ENCODE measurements at regions not wholly inside any gene's neighbourhood (a gene's known extent, or its start where the extent isn't known, plus 50 kb on each side); places are given as distances from the start of the nearest gene placed in this dataset.

DNA sequence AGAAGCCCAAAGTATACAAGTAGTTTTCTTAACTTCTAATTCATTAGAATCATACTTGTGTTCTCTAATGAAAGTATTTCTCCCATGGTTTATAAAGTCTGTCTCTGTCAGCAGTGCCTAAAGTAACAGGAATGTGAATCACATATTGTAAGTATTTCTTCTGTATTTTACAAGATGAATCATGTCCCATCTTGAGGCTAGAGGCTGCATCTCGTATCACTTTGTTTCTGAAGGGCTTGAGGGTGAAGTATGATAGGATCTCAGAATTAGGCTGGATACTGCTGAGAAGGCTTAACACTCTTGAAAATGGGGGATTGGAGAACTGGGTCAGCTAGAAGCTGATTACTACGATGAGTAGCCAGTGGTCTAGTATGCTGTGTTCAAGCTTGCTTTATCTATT is 242.2 kb upstream of the ACTBL2 start:
- CTCF ChIA-PET = no interaction called here

DNA sequence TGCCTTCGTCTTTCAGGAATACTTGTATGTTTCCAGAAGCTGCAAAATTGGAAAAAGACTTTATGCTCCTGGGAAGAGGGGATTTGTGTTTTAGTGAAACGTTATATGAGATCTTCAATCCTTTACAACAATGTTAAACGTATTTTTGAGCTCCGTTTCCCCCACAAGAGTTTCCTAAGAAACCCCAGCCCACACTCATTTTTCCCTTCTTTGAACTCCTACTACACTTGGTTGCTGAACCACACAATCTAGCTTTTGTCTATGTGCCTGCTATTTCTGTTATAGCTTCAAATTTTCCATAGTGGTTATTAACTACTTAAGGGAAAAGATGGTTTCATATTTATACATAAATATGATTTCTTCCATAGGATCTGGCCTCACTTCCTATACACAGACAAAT is 238.6 kb upstream of the ACTBL2 start:
- POLR2A ChIA-PET = no interaction called here

More for the DNA sequence above, 242.2 kb upstream of the ACTBL2 start:
- no peak for DNase-seq (ENCODE audit: extremely low spot score)
- TF ChIP-seq NFRKB (IDR thresholded peaks at IDR 0.05) (no peak), BHLHE40 (IDR thresholded peaks at IDR 0.05; ENCODE audit: borderline replicate concordance) (no peak)
- POLR2A ChIA-PET = no interaction called here

DNA sequence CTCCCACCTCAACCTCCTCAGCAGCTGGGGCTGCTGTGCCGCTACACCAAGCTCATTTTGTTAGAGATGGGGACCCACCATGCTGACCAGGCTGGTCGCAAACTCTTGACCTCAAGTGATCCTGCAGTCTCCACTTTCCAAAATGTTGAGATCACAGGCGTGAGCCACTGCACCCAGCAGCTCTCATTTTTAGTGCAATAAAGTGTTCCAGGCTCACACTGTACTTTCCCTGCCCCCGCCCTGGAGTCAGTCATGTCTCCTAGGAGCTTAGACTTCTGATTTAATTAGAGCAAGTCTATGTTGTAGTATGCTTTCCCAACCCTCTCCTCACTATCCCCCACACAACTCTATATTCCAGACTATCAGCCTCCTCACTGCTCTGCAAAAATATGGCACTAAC is 238.0 kb upstream of the ACTBL2 start:
- ChIA-PET CTCF (interaction anchor here (0.8 kb wide), 1 partner anchor 71 kb away, joined by 3 read pairs; no protein-coding TSS in a partner anchor), POLR2A (no interaction called here)

More for the DNA sequence above, 238.6 kb upstream of the ACTBL2 start:
- no peak for DNase-seq (ENCODE audit: extremely low spot score)
- TF ChIP-seq, protein P1, sequence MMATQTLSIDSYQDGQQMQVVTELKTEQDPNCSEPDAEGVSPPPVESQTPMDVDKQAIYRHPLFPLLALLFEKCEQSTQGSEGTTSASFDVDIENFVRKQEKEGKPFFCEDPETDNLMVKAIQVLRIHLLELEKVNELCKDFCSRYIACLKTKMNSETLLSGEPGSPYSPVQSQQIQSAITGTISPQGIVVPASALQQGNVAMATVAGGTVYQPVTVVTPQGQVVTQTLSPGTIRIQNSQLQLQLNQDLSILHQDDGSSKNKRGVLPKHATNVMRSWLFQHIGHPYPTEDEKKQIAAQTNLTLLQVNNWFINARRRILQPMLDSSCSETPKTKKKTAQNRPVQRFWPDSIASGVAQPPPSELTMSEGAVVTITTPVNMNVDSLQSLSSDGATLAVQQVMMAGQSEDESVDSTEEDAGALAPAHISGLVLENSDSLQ (IDR thresholded peaks at IDR 0.05) = no peak
- TF ChIP-seq L3MBTL2 (conservative IDR thresholded peaks at IDR 0.05) = no peak
- TF ChIP-seq LEF1 (IDR thresholded peaks at IDR 0.05; ENCODE audit: borderline replicate concordance) = no peak
- TF ChIP-seq NFRKB (IDR thresholded peaks at IDR 0.05) = no peak
- no peak for TF ChIP-seq SP1 (IDR thresholded peaks at IDR 0.05)
- TF ChIP-seq FOXK2 (IDR thresholded peaks at IDR 0.05) = no peak
- TF ChIP-seq ELF4 (IDR thresholded peaks at IDR 0.05) = no peak
- TF ChIP-seq FOXM1 (IDR thresholded peaks at IDR 0.05; ENCODE audit: borderline replicate concordance) = no peak
- TF ChIP-seq BHLHE40 (IDR thresholded peaks at IDR 0.05; ENCODE audit: borderline replicate concordance) = no peak
- no peak for TF ChIP-seq SUZ12 (IDR thresholded peaks at IDR 0.05)
- CTCF ChIA-PET = interaction anchor here (0.8 kb wide), 1 partner anchor 71 kb away, joined by 3 read pairs; no protein-coding TSS in a partner anchor

DNA sequence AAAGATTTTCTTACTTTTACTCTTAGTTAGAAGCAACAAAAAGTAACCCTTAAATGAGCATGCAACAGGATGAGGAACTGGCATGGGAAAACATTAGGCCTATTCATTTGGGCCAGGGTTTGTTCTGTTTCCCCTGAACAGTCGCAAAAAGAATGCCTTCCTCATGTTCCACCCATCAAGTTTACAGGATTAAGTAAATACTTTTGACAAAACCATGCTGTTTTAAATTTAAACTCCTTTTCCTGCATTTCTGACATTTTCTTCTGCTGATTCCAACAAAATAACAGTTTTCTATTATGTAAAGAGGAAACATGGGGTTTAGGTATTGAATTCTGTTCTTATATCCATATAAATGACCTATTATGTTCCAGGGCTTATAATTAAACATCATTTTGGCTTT is 236.6 kb upstream of the ACTBL2 start:
- TF ChIP-seq SP1 (IDR thresholded peaks at IDR 0.05) (no peak), LEF1 (IDR thresholded peaks at IDR 0.05; ENCODE audit: borderline replicate concordance) (no peak), SUZ12 (IDR thresholded peaks at IDR 0.05) (no peak), ARNT (IDR thresholded peaks at IDR 0.05) (no peak), FOXA1 (IDR thresholded peaks at IDR 0.05) (no peak), FOXM1 (IDR thresholded peaks at IDR 0.05; ENCODE audit: borderline replicate concordance) (no peak), NFRKB (IDR thresholded peaks at IDR 0.05) (no peak), ZNF384 (IDR thresholded peaks at IDR 0.05) (no peak), ELF4 (IDR thresholded peaks at IDR 0.05) (no peak), HDGF (IDR thresholded peaks at IDR 0.05; ENCODE audit: borderline replicate concordance) (no peak), BHLHE40 (IDR thresholded peaks at IDR 0.05; ENCODE audit: borderline replicate concordance) (no peak), TARDBP (IDR thresholded peaks at IDR 0.05) (no peak), FOXK2 (IDR thresholded peaks at IDR 0.05) (no peak), CTBP1 (IDR thresholded peaks at IDR 0.05; ENCODE audit: borderline replicate concordance) (no peak), L3MBTL2 (conservative IDR thresholded peaks at IDR 0.05) (no peak)
- TF ChIP-seq, protein P1 (IDR thresholded peaks at IDR 0.05) = no peak
- no peak for DNase-seq (ENCODE audit: extremely low spot score)
- ChIA-PET CTCF (no interaction called here), POLR2A (no interaction called here)

More for the DNA sequence above, 238.0 kb upstream of the ACTBL2 start:
- no peak for DNase-seq (ENCODE audit: extremely low spot score)
- TF ChIP-seq BHLHE40 (IDR thresholded peaks at IDR 0.05; ENCODE audit: borderline replicate concordance) (no peak), SP1 (IDR thresholded peaks at IDR 0.05) (no peak), LEF1 (IDR thresholded peaks at IDR 0.05; ENCODE audit: borderline replicate concordance) (no peak), CTBP1 (IDR thresholded peaks at IDR 0.05; ENCODE audit: borderline replicate concordance) (no peak), ELF4 (IDR thresholded peaks at IDR 0.05) (no peak), SUZ12 (IDR thresholded peaks at IDR 0.05) (no peak), L3MBTL2 (conservative IDR thresholded peaks at IDR 0.05) (no peak), FOXM1 (IDR thresholded peaks at IDR 0.05; ENCODE audit: borderline replicate concordance) (no peak)

DNA sequence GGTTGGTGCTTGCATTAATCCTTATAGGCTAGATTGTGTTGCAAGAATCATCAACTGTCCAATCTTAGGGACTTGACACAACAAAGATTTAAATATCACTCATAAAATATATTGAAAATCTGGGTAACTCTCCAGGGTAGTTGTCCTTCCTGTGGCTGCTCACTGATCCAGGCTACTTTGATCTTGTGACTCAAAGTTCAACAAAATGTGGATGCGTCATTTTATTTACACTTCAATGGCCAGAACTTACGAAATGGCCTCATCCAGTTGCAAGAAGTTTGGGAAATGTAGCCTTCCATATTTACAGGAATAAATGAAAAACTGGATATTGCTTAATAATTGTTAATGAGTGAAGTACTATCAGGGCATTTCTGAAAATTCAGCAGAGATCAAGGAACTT is 235.5 kb upstream of the ACTBL2 start:
- no peak for DNase-seq (ENCODE audit: extremely low spot score)
- TF ChIP-seq NFRKB (IDR thresholded peaks at IDR 0.05) = no peak
- no peak for TF ChIP-seq ZNF384 (IDR thresholded peaks at IDR 0.05)
- TF ChIP-seq ARNT (IDR thresholded peaks at IDR 0.05) = no peak
- TF ChIP-seq FOXK2 (IDR thresholded peaks at IDR 0.05) = no peak
- no peak for TF ChIP-seq LEF1 (IDR thresholded peaks at IDR 0.05; ENCODE audit: borderline replicate concordance)
- TF ChIP-seq HDGF (IDR thresholded peaks at IDR 0.05; ENCODE audit: borderline replicate concordance) = no peak
- CTCF ChIA-PET = no interaction called here
- POLR2A ChIA-PET = no interaction called here

DNA sequence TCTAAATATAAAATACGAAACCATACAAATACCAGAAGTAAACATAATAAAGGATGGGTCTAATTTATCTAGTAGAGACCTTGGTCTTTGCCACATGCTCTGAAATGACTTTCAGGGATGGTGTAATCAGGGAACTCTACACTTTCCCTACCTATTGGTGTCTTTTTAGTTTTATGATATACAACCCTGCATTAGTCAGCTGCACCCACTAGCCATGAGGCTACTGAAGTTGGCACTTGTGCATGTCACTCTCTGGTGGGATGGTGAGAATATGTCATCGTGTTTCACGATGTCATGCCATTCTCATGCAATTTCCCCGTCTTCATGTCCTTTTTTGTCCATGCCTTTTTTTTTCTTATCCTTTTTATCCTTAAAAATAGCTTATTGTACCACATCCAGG is 234.9 kb upstream of the ACTBL2 start:
- TF ChIP-seq FOXM1 (IDR thresholded peaks at IDR 0.05; ENCODE audit: borderline replicate concordance) (no peak), BHLHE40 (IDR thresholded peaks at IDR 0.05; ENCODE audit: borderline replicate concordance) (no peak), CTBP1 (IDR thresholded peaks at IDR 0.05; ENCODE audit: borderline replicate concordance) (no peak), ELF4 (IDR thresholded peaks at IDR 0.05) (no peak)
- TF ChIP-seq, protein P1 (IDR thresholded peaks at IDR 0.05) = no peak
- POLR2A ChIA-PET = no interaction called here
- CTCF ChIA-PET = no interaction called here
- no peak for DNase-seq (ENCODE audit: extremely low spot score)

DNA sequence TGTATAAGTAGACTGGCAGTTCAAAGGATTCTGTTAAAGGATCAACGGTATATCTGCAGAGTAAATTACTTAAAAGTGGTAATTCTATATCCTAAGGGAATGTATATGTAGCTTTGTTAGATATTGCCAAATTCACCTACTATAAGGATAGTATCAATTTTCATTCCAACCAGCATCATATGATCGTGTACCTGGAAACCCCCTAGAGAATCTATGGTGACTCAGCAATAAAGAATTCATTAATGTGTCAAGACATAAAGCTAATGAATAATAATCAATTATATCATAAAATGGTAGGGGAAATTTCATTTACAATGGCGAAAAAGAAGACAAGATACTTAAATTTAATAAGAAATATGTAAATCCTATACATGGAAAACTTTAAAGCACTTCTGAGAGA is 234.1 kb upstream of the ACTBL2 start:
- no peak for TF ChIP-seq ARNT (IDR thresholded peaks at IDR 0.05)
- ChIA-PET POLR2A (no interaction called here), CTCF (no interaction called here)
- no peak for DNase-seq (ENCODE audit: extremely low spot score)
